GM23248 (cell line): ENCODE measurements at regions not wholly inside any gene's neighbourhood (a gene's known extent, or its start where the extent isn't known, plus 50 kb on each side); places are given as distances from the start of the nearest gene placed in this dataset.

Experiments used
- EZH2 ChIP-seq: fragments of 200-600 bp; sonication (generic); IDR thresholded peaks from 2 replicates; pipeline ENCODE4 v1.6.1; 2018; ENCODE audit warnings: antibody characterized with exemption, mild to moderate bottlenecking; ENCODE audit not compliant: insufficient read depth, poor library complexity, severe bottlenecking
- EZH2phosphoT487 ChIP-seq: fragments of 200-600 bp; sonication (generic); IDR thresholded peaks from 2 replicates; pipeline ENCODE4 v1.6.1; 2018; ENCODE audit warnings: antibody characterized with exemption, moderate library complexity, mild to moderate bottlenecking, low read depth; ENCODE audit not compliant: insufficient read depth

DNA sequence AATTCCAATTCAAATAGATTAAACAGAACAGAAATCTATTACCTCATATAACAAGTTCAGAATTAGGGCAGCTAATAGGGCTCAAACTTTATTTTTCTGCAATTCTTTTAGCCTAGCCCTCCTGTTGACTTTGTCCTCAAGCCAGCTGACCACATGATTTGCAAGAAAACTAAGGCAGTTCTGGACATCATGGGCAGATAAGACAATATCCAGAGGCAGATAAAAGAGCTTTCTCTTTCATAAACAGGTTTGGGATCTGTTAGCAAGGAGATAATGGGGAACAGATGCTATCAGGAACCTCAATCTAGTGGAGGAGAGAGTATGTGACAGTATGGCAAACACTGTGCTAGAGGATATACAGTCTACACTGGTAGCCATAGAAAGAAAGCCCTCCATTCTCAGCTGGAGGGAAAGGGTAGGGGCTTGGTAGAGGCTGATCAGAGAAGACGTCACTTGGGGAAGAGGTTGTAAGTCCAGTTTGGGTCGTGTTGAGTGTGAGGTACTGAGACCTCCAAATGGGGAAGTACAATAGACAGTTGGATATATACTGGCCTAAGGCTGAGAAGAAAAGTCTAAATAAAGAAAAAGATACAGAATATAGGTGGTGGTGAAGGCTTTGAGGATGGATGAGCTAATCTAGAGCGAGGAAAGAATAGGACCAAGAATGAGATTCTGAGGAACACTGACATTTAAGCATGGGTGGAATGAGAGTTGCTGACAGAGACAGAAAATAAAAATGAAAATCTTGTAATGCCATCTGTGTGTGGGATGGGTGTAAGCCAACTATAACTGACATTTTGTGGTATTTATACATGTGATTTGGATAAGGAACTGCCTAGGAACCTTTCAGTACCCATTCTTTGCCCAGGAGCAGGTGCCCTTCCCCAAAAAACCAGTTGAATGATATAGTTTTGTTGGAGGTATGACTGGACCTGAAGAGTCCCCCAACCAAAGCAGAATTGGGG, 67.4 kb downstream of the CYB561 start:
- TF ChIP-seq EZH2 (no peak), EZH2phosphoT487 (no peak)
